Parathyroid adenoma (tissue), 2 donors: ENCODE measurements at regions not wholly inside any gene's neighbourhood (a gene's known extent, or its start where the extent isn't known, plus 50 kb on each side); places are given as distances from the start of the nearest gene placed in this dataset.

ENCODE experiments used
- H2AFZ ChIP-seq: fragments of 300-600 bp; sonication (generic); one replicate; pipeline ENCODE4 v1.7.0; 2017; ENCODE audit warnings: antibody characterized with exemption, mild to moderate bottlenecking
- H3K27ac ChIP-seq: fragments of 300-600 bp; sonication (generic); one replicate; pipeline ENCODE4 v1.7.0; 2017
- H3K27me3 ChIP-seq: fragments of 300-600 bp; sonication (generic); one replicate; pipeline ENCODE4 v1.7.0; 2017; ENCODE audit warnings: low read length; ENCODE audit not compliant: control insufficient read depth, insufficient read depth
- H3K36me3 ChIP-seq: fragments of 300-600 bp; sonication (generic); one replicate; pipeline ENCODE4 v1.7.0; 2017; ENCODE audit warnings: low read length; ENCODE audit not compliant: control insufficient read depth, insufficient read depth
- H3K4me1 ChIP-seq: fragments of 300-600 bp; sonication (generic); one replicate; pipeline ENCODE4 v1.7.0; 2017; ENCODE audit warnings: control low read depth
- H3K4me2 ChIP-seq: fragments of 300-600 bp; sonication (generic); one replicate; pipeline ENCODE4 v1.7.0; 2017; ENCODE audit warnings: low read length
- H3K4me3 ChIP-seq: fragments of 300-600 bp; sonication (generic); one replicate; pipeline ENCODE4 v1.7.0; 2017; ENCODE audit warnings: low read depth, low read length
- H3K79me2 ChIP-seq: fragments of 300-600 bp; sonication (generic); one replicate; pipeline ENCODE4 v1.7.0; 2017; ENCODE audit warnings: control low read depth
- H3K9ac ChIP-seq: fragments of 300-600 bp; sonication (generic); one replicate; pipeline ENCODE4 v1.7.0; 2017; ENCODE audit warnings: mild to moderate bottlenecking
- H3K9me3 ChIP-seq: fragments of 300-600 bp; sonication (generic); one replicate; pipeline ENCODE4 v1.7.0; 2017; ENCODE audit warnings: low read length; ENCODE audit not compliant: control insufficient read depth
- CTCF ChIP-seq: fragments of 300-600 bp; sonication (generic); IDR thresholded peaks from one replicate; pipeline ENCODE4 v1.7.0; 2017; ENCODE audit warnings: antibody characterized with exemption, mild to moderate bottlenecking
- donor health status: primary hyperparathyroidism.

- Histone ChIP-seq H3K4me3 (peak overlapping the region; percentile 35), H3K79me2 (no peaks in the 10 kb centered on the region), H3K4me1 (peaks cover 14% of the 10 kb centered on the region), H3K4me2 (peak overlapping the region; percentile 65), H3K9me3 (no peaks in the 10 kb centered on the region), H2AFZ (peak overlapping the region; percentile 81), H3K27me3 (no peaks in the 10 kb centered on the region), H3K36me3 (no peaks in the 10 kb centered on the region), H3K27ac (peak overlapping the region; percentile 86), H3K9ac (no peak overlapping the region)
- peak; percentile 45 for TF ChIP-seq CTCF
Measured at GRCh38 chr2:111698743-111699554, 185.0 kb downstream of the ANAPC1 start.

GRCh38 chr2:111701266-111701665 lies 182.7 kb downstream of the ANAPC1 start:
- peak overlapping the region; percentile 17 for H3K27ac ChIP-seq

GRCh38 chr2:111701798-111702118 lies 182.2 kb downstream of the ANAPC1 start:
- TF ChIP-seq CTCF = no peak
- no peaks in the 10 kb centered on the region for H3K27me3 ChIP-seq
- H3K36me3 ChIP-seq = no peaks in the 10 kb centered on the region
- no peak overlapping the region for H3K4me2 ChIP-seq
- no peaks in the 10 kb centered on the region for H3K9me3 ChIP-seq
- H3K4me3 ChIP-seq = no peak overlapping the region
- peaks cover 23% of the 10 kb centered on the region for H3K4me1 ChIP-seq
- no peaks in the 10 kb centered on the region for H3K79me2 ChIP-seq
- H2AFZ ChIP-seq = no peak overlapping the region
- no peak overlapping the region for H3K27ac ChIP-seq
- H3K9ac ChIP-seq = no peak overlapping the region

More at GRCh38 chr2:111701266-111701665, 182.7 kb downstream of the ANAPC1 start:
- Histone ChIP-seq H3K36me3 (no peaks in the 10 kb centered on the region), H2AFZ (peak overlapping the region; percentile 57), H3K9ac (no peak overlapping the region), H3K27me3 (no peaks in the 10 kb centered on the region), H3K4me1 (peaks cover 18% of the 10 kb centered on the region), H3K4me3 (no peak overlapping the region), H3K79me2 (no peaks in the 10 kb centered on the region), H3K4me2 (no peak overlapping the region), H3K9me3 (no peaks in the 10 kb centered on the region)
- TF ChIP-seq CTCF = no peak

- no peaks in the 10 kb centered on the region for H3K27me3 ChIP-seq
- no peak overlapping the region for H3K4me2 ChIP-seq
- no peaks in the 10 kb centered on the region for H3K9me3 ChIP-seq
- peak; percentile 52 for TF ChIP-seq CTCF
- no peak overlapping the region for H3K9ac ChIP-seq
- no peaks in the 10 kb centered on the region for H3K79me2 ChIP-seq
- peak overlapping the region; percentile 16 for H2AFZ ChIP-seq
- no peak overlapping the region for H3K27ac ChIP-seq
- no peaks in the 10 kb centered on the region for H3K36me3 ChIP-seq
- H3K4me3 ChIP-seq = no peak overlapping the region
- peaks cover 27% of the 10 kb centered on the region for H3K4me1 ChIP-seq
Measured at GRCh38 chr2:111702119-111702803, 181.7 kb downstream of the ANAPC1 start.
